Panc1 (cell line): ENCODE measurements at regions not wholly inside any gene's neighbourhood (a gene's known extent, or its start where the extent isn't known, plus 50 kb on each side); places are given as distances from the start of the nearest gene placed in this dataset.

Source experiments
- CTCF ChIP-seq: fragments of 450-650 bp; IDR thresholded peaks from 2 replicates; pipeline ENCODE4 v1.5.1; 2017; ENCODE audit warnings: mild to moderate bottlenecking
- REST ChIP-seq, 2 experiments: IDR thresholded peaks; 2 replicates each; pipeline ENCODE4 v1.6.1; 2011 to 2012; ENCODE audit warnings: low read depth in 2 of 2, control low read depth in 1 of 2, low read length in 1 of 2, mild to moderate bottlenecking in 1 of 2, moderate library complexity in 1 of 2; ENCODE audit not compliant: insufficient read depth in 1 of 2

- TF ChIP-seq REST (IDR thresholded peaks at IDR 0.05; ENCODE audit: insufficient read depth in 1 of 2, low read depth in 2 of 2, low read length in 1 of 2) (no peak), CTCF (no peak)
Observed at GRCh38 chr2:126834006-126834659, 64.6 kb upstream of the TEX51 start.
